ENCODE measurements at regions not wholly inside any gene's neighbourhood (a gene's known extent, or its start where the extent isn't known, plus 50 kb on each side); places are given as distances from the start of the nearest gene placed in this dataset.

DNA sequence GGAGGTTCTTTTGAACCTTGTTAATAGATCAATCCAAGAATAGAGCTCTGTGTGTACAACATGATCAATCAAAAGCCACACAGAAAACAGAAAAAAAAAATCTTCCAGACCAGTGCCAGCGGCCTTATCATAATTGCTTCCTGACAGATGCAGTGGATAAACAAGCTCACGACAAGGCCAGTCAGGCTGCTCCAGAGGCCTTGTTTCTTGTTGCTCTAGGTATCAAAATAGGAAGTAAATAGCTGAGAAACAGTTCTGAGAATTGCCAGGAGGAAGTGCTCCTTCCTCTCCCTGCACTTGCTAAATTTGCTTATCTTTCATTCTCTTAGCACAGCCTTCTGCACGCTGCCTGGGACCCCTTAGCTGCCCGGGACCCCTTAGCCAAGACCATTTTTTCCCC is 199.0 kb upstream of the TARS1 start:
- TF ChIP-seq, protein P1, sequence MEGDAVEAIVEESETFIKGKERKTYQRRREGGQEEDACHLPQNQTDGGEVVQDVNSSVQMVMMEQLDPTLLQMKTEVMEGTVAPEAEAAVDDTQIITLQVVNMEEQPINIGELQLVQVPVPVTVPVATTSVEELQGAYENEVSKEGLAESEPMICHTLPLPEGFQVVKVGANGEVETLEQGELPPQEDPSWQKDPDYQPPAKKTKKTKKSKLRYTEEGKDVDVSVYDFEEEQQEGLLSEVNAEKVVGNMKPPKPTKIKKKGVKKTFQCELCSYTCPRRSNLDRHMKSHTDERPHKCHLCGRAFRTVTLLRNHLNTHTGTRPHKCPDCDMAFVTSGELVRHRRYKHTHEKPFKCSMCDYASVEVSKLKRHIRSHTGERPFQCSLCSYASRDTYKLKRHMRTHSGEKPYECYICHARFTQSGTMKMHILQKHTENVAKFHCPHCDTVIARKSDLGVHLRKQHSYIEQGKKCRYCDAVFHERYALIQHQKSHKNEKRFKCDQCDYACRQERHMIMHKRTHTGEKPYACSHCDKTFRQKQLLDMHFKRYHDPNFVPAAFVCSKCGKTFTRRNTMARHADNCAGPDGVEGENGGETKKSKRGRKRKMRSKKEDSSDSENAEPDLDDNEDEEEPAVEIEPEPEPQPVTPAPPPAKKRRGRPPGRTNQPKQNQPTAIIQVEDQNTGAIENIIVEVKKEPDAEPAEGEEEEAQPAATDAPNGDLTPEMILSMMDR (IDR thresholded peaks at IDR 0.05), result no peak
- no peak for TF ChIP-seq POLR2A (IDR thresholded peaks at IDR 0.05)

Measured in lower leg skin (tissue), 3 donors.